ENCODE measurements at regions not wholly inside any gene's neighbourhood (a gene's known extent, or its start where the extent isn't known, plus 50 kb on each side); places are given as distances from the start of the nearest gene placed in this dataset.
"Not testable (repeated sequence)": the region's sequence is repeated elsewhere in the genome, so short reads cannot be mapped to it uniquely, and the experiment has no call there.

DNA sequence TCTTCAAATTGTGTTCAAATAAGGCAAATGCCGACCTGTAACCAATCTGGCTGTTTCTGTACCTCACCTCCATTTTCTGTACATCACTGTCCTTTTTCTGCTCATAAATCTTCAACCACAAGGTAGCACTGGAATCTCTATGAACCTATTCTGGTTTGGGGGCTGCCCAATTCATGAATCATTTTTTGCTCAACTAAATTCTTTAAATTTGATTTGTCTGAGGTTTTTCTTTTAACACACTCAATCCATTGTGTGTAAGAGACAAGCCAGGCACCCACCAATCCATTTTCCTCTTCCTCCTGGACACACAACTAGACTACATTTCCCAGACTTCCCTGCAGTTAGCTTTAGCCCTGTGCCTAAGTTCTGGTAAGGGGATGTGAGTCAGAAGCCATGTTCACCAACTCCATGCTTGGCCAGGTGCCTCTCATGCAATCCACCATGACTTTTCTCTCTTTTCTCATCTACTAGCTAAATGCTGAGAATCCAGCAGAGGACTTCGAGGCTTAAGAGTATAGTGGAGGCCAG is 193.2 kb upstream of the KLF3 start:
- no peak for DNase-seq (ENCODE audit: low spot score)

DNA sequence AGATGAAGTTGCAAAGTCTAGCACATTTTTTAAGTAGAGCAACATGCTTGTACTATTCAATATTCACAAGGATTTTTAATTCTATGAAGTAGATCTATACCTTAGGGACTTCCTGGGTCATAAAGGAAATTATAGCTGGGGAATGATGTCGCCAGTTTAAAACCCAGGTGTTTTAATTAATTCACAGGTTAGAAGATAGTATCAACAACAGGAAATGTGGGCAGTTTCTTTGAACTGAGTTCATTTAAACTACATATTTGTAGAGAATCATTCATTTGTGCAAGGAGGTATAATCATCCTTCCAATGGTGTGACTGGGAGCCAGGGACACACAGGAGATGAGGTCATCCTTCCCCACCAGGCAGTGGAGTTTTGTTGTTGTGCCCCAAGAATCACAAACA is 181.3 kb upstream of the KLF3 start:
- no peak for DNase-seq (ENCODE audit: low spot score)

DNA sequence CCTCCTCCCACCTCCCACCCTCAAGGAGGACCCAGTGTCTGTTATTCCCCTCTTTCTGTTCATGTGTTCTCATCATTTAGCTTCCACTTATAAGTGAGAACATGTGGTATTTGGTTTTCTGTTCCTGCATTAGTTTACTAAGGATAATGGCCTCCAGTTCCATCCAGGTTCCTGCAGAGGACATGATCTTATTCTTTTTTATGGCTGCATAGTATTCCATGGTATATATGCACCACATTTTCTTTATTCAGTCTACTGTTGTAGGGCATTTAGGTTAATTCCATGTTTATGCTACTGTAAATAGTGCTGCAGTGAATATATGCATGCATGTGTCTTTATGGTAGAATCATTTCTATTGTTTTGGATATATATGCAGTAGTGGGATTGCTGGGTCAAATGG is 180.4 kb upstream of the KLF3 start:
- not testable (repeated sequence) for DNase-seq (ENCODE audit: low spot score)

DNA sequence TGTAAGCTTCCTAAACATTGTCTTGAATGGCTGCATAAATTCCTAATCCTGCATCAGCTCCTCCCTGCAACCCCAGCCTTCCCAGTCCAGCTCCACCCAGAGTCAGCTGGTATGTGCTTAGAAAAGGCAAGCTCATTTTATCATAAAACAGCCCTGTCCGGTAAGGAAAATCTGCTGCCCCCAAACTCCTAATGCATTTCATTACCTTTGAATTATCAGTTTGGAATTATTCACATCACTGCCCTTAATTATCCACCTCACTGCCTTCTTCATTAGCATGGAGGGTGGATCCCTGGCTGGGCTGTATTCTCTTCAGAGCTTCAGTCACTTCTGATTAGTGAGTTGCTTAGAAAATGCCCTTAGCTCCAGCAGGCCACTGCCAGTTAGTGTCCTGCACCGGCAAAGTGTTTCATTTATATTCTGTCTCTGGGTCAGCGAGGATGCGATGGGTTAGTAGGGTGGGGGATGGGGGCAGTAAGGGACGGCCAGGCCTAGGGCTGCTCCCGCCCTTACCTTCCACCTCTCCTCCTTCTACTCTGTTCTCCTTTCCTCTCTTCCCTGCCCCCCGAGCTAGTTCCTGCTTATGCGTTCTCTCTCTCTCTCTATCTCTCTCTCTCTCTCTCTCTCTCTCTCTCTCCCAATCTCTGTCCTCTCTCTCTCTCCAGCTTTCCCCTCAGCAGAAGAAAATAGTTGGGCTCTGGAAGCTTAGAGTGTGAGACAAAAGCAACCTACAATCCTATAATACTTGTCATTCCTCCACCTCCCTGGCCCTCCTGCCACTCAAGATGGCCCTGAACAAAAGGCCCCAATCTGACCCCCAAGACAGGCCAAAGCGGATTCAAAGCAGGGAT is 174.8 kb upstream of the KLF3 start:
- no peak for DNase-seq (ENCODE audit: low spot score)

DNA sequence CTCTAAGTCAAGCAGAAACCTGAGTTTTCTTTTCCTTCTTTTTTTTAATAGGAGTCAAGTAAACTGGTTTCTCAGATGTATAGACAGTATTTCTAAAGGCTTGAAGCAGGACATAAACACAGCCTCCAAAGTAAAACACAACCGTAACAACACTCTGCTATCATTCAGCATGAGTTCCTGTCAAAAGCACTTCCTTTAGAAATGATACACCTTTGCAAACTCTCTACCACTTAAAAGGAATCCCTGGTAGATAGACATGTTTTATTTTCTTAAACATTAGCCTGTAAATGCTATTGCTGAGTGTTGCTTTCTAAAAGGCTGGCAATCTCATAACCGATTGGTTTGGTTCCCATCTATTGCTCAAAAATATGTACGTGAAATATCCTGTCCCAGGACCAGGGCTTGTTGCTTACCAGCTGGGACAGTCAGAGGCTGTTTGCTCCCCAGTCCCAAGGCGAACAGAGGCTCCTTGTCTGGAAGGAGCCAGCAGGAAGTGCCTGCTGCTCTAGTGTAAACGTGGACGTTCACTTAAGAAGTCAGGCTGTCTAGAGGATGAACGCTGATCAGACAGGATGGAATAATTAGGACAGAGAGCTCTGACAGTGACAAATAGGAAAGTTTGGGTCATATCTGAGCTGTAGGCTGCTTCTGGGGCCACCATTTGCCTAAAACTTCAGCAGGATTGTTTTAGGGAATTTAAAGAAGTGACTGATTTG is 173.9 kb upstream of the KLF3 start:
- DNase-seq (ENCODE audit: low spot score): no peak

DNA sequence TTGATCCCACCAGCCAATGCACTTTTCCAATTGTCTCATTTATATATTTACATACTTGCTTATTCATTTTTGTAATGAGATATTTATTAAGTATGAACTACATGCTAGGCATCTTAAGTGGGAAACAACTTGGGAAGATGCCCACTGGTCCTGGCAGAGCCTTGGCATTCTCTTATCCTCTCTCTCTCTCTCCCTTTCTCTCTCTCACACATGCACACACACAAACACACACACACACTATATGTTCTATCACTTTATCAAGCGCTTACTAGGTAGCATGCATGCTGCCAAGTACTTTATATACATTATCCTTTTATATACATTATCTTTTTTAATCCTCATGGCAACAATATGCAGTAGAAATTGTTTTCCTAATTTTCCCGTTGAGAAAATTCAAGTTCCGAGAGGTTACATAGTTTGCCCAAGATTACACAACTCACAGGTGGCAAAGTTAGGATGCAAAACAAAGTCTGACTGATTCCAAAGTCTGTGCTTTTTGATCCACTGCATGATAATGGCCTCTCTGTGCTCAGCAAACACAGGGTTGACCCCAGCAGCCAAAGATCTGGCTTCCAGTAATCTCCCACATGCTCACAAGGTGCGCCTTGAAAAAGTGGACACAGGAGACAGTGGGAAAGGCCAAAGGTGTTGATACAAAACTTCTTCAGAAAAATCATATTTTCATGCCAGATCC is 173.1 kb upstream of the KLF3 start:
- no peak for DNase-seq (ENCODE audit: low spot score)

DNA sequence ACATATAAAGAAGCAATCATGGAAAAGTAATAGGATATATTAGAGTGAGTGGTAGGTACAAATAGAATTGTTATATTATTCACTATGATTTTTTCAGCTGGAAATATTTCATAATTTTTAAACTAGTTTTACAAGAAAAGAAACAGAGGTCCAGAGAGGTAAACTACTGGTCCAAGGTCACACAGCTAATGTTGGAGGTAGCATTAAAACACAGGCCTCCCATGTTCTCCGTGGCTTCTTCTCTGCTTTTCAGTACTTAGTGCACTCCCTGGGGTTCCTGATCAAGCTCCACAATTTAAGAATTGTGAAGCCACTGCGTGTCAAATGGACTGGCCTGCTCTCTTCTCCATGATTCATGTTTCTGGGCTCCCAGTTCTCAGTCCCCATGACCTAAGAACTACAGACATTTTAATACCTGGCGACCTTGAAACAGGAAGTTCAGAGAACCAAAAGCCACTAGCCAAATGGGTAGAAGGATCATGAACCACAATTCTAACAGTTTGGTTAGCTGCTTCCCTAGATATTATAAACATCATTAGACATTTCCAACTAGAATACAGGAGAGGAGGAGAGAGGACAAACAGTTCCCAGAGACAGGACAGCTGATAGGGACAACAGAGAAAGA is 172.0 kb upstream of the KLF3 start:
- DNase-seq (ENCODE audit: low spot score): no peak

DNA sequence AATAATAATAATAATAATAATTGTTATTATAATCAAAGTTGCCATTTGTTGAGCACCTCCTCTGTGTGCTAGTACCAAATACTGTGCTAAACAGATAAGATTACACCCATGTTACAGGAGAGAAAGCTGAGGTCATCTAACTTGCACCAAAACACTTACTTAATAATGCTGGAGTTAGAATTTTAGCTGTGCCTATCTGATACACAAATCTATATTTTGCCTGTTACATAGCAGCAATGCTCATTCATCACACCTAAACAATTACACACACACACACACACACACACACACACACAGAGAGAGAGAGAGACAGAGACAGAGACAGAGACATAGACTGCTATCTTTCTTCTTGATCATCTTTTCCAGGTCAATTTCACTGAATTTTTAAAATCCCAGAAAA is 170.9 kb upstream of the KLF3 start:
- DNase-seq (ENCODE audit: low spot score): no peak

DNA sequence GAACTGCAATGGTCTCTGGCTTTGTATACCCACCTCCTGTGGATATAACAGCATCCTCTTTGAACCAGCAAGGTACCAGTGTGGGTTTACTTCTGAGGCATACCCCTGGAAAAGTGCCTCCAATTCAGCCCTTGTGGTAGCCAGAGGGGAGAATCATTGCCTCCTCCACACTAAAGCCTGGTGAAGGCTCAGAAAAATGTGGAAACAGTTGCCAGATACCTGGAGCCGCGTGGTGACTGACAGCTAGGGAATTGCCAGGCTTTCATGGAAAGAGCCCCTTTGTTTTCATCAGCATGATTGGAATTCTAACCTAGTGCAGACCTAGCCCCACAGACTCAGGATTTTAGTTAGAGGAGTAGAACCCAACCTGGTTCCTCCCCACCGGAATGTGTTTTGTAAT is 168.6 kb upstream of the KLF3 start:
- DNase-seq (ENCODE audit: low spot score): no peak

DNA sequence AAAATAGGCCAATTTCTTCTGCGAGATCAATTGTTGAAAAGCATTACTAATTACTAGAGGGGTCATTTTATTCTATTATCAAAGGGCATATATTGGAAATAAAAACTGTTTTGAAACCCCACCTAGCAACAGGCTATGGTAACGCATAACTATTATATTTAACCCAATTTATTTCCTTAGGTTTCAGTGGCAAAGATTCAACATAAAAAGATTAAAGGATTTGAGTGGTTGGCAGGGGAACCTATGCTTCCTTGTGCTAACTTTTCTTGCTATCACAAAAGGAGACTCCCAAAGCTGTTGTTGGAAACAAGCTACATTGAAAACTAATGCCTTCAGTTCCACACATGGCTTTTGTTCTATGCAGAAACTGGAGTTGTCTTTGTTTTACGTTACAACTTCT is 166.9 kb upstream of the KLF3 start:
- DNase-seq (ENCODE audit: low spot score): no peak

DNA sequence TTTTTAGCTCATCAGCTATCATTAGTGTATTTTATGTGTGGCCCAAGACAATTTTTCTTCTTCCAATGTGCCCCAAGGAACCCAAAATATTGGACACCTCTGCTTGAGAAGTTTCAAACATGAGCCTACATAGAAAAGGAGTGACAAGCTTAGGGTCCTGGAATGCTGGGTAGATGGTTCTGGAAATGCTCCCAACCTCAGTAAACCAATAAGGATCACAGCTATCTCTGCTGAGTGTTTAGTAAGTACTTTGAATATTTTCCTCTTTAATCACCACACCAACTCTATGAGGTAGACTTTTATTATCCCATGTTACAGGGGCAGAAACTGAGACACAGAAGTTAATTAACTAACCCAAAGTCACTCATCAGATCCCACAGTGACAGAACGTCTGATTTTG is 164.9 kb upstream of the KLF3 start:
- no peak for DNase-seq (ENCODE audit: low spot score)

DNA sequence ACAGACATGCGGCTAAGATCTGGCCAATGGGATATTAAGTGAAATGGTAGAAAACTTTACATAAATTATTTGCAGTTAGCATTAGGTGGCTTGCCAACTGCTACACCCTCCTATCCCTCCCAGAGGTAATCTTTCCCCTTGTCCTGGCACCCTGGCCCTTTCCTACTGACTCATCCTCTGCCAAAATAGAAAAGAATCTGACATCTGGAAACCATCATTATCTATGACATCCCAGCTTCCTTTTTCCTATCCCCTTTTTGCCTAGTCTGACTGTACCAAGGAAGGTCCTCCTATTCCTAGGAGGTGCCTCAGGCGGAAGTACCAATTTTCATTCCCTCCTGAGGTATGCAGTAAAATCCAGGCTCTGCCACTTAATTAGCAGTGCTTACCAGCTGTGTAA is 163.6 kb upstream of the KLF3 start:
- DNase-seq (ENCODE audit: low spot score): no peak

DNA sequence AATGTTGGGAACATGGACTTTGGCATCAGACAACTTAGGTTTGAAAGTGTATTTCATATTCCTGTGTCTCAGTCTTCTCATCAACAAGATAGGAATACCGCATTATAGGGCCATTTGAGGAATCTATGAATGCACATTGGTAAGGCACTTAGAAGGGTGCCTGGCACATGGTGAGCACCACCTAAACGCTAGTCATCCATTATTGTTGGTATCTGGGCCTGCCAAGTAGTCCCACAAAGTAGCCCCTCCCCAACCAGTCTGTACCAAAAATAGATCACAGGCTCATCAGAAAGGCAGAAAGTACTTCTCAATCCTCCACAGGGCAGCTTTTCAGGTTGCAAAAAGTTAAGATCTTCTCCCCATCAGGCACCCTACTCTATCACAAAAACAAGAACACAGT is 162.3 kb upstream of the KLF3 start:
- no peak for DNase-seq (ENCODE audit: low spot score)

DNA sequence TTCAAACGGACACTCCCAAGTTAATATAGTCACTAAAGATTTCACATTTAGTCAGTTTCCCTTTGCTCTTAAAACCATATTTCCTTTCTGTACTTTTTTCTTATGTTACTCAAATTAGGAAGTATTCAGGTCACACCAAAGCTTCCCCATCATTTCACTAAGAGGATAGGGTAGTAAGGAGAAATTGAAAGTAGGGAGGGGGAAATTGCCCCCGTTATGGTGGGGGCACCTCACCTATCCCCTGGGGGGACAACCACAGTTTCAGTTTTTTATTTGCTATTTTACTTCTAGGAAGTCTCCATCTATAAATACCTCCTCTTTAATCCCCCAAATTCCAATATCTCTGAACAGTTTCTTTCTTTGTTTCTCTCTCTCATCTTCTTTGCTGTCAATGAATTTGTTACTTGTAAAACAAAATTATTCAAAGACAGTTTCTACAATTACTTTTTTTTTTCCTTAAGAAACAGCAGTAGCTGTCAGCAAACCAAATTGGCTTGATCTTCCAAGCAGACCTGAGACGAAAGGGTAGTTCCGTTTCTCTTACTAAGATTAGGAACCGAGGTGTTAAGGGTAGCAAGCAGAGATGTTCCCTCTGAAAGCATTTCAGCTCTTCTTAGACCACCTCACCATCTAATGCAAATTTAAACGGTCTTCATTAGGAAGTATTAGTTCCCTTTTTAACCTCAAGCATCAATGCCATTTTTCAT is 160.2 kb upstream of the KLF3 start:
- DNase-seq (ENCODE audit: low spot score): peak; percentile 47

DNA sequence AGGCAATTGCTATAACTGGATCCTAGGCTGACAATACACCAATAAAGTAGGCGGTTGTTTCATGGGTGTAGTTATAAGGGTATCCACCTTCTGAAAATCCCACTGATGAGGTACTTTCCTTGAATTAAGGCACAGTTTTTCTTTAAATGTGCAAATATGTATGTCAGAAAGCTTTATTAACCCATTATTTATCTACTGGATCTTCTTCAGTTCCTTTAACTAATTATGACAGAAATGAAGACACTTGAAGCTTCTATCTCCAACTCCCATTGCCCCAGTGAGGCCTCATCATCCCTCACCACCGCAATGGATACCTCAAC is 159.6 kb upstream of the KLF3 start:
- DNase-seq (ENCODE audit: low spot score): no peak

DNA sequence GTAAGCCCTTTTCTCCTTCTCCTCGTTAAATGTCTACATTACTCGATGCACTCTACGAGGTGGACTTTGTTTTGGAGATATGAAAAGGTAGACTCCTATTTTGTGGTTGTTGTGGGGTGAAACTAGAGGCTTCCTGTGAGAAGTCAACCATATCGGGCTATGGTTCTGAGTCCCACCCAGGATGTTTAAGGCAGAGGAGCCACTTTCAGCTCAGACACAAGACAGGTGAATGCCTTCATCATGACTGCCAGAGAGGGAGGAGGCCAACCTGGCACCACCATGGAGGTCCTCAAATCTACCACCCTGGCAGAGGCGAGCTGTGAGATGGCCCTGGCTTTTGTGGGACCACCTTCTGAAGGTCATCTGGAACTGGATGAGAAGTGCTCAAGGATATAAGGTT is 154.4 kb upstream of the KLF3 start:
- DNase-seq (ENCODE audit: low spot score): peak; percentile 66

DNA sequence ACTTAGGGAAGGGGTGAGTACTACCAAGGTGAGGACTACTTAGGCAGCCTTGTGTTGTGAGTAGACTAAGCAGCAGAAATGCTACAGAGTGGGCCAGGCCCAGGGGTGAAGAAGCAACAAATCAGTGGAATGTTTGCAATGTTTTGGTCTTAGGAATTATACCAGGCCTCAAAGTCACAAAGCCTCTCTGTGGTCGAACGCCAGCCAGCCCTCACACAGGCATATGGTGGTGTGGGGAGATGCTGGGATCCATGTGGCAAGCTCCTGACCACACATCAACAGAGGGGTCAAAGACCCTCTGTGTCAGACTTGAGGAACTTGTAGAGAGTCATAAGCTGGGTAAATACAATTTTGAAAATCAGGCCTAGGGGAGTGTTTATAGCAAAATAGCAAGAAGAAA is 153.8 kb upstream of the KLF3 start:
- no peak for DNase-seq (ENCODE audit: low spot score)

DNA sequence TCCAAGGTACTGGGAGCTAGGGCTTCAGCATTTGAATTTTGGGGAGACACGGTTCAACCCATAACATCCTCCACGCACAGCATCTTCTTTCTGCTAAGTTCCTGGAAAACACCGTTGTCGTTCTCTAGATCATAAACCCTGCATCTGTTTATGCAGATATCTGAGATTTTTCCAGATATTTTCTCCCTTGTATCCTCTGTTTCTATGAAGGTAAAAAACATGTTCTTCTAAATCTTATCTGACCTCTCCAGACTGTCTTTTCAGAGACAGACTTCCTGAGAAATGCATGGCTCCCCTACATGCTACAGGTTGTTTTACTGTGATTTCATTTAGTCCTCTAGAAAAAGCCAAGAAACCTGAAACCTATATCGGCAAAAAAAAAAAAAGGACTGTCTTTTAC is 152.3 kb upstream of the KLF3 start:
- DNase-seq (ENCODE audit: low spot score): no peak

DNA sequence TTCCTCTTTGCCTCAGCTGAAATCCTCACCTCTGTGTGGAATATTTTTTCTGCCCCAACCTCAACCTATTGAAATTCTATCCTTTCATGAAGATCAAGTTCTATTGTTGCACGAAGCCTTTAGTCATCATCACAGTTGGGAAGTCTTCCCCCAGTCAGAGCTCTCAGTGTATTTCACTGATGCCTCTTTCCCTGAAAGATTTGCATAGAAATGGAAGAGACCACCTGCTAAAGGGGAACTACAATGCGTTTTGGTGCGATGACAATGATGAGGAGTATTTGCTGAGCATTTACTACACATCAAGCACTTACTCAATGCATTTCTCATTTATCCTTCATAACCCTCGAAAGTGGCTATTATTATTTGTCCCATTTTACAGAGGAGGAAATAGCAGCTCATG is 151.2 kb upstream of the KLF3 start:
- no peak for DNase-seq (ENCODE audit: low spot score)

DNA sequence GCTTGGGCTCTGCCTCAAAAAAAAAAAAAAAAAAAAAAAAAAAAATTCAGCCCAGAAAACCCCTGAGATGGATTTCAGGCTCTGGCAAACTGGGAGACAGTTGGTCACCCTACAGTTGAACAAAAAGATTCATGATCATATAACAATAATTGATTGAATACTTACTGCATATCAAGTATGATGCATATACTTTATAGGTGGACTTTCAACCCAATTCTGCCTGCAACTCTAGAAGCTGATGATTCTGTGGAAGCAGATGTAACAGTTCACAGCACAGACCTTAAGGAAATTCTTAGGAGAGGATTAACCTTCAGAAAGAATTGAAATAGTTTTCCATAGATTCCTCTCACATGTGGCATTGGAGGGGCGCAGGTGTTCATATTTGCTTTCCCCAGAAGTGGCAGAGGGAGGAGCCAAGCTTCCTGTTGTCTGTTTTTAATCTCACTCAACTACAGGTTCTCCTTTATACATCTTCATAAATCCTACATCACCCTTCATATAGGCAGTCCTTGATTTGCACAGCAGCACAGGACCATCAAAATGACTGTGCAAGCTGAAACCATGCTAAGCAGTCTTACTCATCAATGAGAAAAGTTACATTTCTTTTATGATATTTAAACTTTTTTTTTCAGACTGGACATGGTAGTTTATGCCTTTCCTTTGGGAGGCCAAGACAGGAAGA is 149.4 kb upstream of the KLF3 start:
- peak; percentile 43 for DNase-seq (ENCODE audit: low spot score)

DNA sequence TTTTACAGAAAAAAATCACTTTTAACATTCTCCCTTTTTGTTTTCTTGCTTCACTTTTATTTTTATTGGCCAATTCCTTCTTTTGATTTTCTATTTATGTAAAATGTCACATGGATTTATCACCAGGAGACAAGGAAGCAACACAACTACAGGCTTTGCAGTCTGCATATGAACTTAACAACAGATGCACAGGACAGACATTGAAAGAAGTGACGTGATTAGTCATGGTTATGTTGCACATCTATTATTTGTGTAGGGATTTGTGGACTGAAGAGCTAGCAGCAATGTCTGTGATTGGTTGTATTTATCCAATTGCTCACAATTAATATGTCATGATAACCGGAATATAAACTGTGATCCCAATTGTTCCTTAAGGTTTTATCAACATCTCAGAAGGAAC is 147.8 kb upstream of the KLF3 start:
- no peak for DNase-seq (ENCODE audit: low spot score)

All from activated CD4-positive, alpha-beta T cell treated with anti-CD3 and anti-CD28 coated beads, Interleukin-2, Interleukin-4, amounts not matched to agents 100 ng/mL and 50 ng/mL, durations not matched to agents 16 hours and 8 hours (primary cell).